ENCODE measurements at regions not wholly inside any gene's neighbourhood (a gene's known extent, or its start where the extent isn't known, plus 50 kb on each side); places are given as distances from the start of the nearest gene placed in this dataset.

DNA sequence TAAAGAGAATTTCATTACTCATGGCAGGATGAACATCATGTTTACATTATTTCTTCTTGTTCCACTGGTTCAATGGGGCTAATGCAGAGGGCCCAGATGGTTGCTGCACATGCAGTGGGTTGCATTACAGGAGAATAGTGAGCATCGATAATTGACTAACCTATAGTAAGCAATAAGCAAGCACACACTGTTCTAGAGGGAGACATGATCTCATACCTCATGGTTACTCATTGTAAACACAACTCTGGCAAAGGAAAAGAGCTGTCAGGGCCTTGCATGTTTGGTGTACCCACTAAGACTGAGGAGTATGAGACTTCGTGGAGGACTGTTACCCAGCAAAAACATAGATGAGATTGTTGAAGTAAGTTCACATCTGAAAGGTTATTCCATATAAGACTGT, 885.6 kb upstream of the VRK2 start:
- Mint-ChIP-seq H3K9me3 (ENCODE audit: unreplicated experiment) (peaks cover 6% of the 10 kb centered on the region), H3K27ac (ENCODE audit: unreplicated experiment) (no peak overlapping the region), H3K27me3 (ENCODE audit: unreplicated experiment) (peaks cover 3% of the 10 kb centered on the region), H3K36me3 (ENCODE audit: unreplicated experiment) (no peaks in the 10 kb centered on the region), H3K4me3 (ENCODE audit: unreplicated experiment) (no peak overlapping the region), H3K4me1 (ENCODE audit: unreplicated experiment) (peaks cover 6% of the 10 kb centered on the region)
- no peak for DNase-seq (ENCODE audit: extremely low spot score, unreplicated experiment)
- TF ChIP-seq, protein P1, sequence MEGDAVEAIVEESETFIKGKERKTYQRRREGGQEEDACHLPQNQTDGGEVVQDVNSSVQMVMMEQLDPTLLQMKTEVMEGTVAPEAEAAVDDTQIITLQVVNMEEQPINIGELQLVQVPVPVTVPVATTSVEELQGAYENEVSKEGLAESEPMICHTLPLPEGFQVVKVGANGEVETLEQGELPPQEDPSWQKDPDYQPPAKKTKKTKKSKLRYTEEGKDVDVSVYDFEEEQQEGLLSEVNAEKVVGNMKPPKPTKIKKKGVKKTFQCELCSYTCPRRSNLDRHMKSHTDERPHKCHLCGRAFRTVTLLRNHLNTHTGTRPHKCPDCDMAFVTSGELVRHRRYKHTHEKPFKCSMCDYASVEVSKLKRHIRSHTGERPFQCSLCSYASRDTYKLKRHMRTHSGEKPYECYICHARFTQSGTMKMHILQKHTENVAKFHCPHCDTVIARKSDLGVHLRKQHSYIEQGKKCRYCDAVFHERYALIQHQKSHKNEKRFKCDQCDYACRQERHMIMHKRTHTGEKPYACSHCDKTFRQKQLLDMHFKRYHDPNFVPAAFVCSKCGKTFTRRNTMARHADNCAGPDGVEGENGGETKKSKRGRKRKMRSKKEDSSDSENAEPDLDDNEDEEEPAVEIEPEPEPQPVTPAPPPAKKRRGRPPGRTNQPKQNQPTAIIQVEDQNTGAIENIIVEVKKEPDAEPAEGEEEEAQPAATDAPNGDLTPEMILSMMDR (IDR thresholded peaks at IDR 0.05) = no peak

DNA sequence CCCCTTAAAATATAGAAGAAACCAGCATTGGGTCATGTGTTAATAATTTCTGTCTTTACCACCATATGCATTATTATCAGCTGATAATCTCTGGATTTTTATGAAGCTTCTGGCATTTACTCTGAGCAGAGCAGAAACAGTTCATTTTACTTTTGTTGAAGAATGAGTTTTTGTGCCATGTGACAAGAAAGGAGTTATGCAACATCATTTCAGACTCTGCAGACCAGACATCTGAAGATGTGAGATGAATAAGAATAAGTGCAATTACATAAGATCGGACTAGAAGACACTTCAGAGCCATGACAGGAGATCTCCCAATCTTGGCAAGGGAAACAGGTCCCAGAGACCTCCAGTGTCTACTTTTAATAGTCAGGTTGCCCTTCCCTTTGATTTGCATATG, 869.4 kb upstream of the VRK2 start:
- Mint-ChIP-seq H3K36me3 (ENCODE audit: unreplicated experiment) (no peaks in the 10 kb centered on the region), H3K27me3 (ENCODE audit: unreplicated experiment) (no peaks in the 10 kb centered on the region), H3K4me3 (ENCODE audit: unreplicated experiment) (no peak overlapping the region), H3K9me3 (ENCODE audit: unreplicated experiment) (no peaks in the 10 kb centered on the region), H3K4me1 (ENCODE audit: unreplicated experiment) (peaks cover 23% of the 10 kb centered on the region), H3K27ac (ENCODE audit: unreplicated experiment) (no peak overlapping the region)
- no peak for DNase-seq (ENCODE audit: extremely low spot score, unreplicated experiment)
- TF ChIP-seq, protein P1 (IDR thresholded peaks at IDR 0.05) = no peak

DNA sequence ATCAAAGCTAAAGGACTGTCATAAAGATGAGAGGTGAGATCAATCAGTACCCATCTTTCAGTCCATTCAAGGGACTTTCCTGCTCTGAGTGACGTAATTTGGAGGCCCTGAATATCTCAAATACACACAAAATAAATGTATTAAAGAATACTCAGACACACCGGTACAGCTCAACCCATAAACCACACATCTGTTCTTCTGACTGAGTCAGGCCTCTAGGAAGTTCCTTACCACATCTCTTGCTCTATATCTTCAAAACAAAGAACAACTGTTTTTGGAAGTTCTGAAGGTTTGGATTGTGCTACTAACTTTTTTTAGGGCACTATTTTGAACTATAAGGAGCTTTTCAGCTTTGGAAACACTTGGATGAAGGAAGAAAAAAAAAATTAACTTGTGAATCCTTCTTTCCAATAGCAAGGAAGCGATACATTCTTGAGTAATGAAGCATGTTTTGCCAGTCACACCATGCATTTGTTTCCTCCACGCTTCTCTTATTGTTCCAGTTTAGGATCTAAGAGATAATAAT, 866.5 kb upstream of the VRK2 start:
- H3K27ac Mint-ChIP-seq (ENCODE audit: unreplicated experiment) = peak overlapping the region; percentile 50
- DNase-seq (ENCODE audit: extremely low spot score, unreplicated experiment) = no peak
- peaks cover 4% of the 10 kb centered on the region for H3K9me3 Mint-ChIP-seq (ENCODE audit: unreplicated experiment)
- H3K4me3 Mint-ChIP-seq (ENCODE audit: unreplicated experiment) = no peak overlapping the region
- H3K27me3 Mint-ChIP-seq (ENCODE audit: unreplicated experiment) = no peaks in the 10 kb centered on the region
- H3K4me1 Mint-ChIP-seq (ENCODE audit: unreplicated experiment) = peaks cover 33% of the 10 kb centered on the region
- TF ChIP-seq, protein P1 (IDR thresholded peaks at IDR 0.05) = no peak
- no peaks in the 10 kb centered on the region for H3K36me3 Mint-ChIP-seq (ENCODE audit: unreplicated experiment)

DNA sequence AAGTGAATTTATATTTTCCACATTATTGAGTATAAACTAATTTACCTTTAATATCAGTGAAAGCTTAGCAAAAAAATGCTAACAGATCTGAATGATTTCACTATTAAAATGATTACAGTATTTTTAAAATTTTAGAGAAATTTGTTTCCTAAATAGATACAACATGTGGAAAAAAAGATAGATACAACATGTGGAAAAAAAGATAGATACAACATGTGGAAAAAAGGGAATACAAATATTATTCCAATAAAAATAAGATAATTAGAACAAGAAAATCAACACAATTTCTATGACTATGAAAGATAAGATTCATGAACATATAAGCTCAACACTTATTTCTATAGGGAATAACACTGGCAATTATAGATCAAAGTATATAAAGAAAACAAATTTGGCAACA, 865.9 kb upstream of the VRK2 start:
- H3K9me3 Mint-ChIP-seq (ENCODE audit: unreplicated experiment) = peaks cover 7% of the 10 kb centered on the region
- DNase-seq (ENCODE audit: extremely low spot score, unreplicated experiment) = no peak
- no peaks in the 10 kb centered on the region for H3K36me3 Mint-ChIP-seq (ENCODE audit: unreplicated experiment)
- H3K27me3 Mint-ChIP-seq (ENCODE audit: unreplicated experiment) = no peaks in the 10 kb centered on the region
- no peak overlapping the region for H3K27ac Mint-ChIP-seq (ENCODE audit: unreplicated experiment)
- TF ChIP-seq, protein P1 (IDR thresholded peaks at IDR 0.05) = no peak
- peaks cover 33% of the 10 kb centered on the region for H3K4me1 Mint-ChIP-seq (ENCODE audit: unreplicated experiment)
- no peak overlapping the region for H3K4me3 Mint-ChIP-seq (ENCODE audit: unreplicated experiment)

DNA sequence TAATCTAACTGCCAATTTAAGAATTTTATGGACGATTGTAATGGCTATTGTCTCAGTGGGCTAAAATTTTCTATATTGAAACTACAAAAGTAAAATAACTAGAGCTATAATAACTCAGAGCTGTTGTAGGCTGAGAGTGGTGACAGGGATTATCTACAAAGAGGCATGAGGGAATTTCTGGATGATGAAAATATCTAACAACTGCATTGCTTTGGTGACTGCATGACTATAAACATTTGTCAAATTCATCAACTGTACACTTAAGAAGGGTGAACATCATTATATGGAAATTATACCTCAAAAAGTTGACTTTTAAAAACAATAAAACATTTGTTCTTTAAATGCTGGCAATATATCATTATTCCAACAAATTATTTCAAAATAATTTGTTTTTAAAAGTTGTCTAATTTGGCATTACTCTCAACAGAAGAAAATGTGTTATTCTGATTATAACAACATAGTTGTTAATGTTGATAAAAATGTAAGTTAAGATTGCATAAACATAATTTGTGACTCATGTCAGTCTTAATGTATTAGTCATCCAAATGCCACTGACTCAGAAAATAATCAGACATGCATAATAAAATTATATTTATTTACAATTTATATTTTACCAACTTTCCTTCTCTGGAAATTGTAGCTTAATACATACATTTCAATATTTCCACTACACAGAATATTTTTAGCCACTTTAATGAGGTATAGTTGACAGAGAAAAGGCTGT, 865.1 kb upstream of the VRK2 start:
- DNase-seq (ENCODE audit: extremely low spot score, unreplicated experiment) = no peak
- Mint-ChIP-seq H3K27ac (ENCODE audit: unreplicated experiment) (peak overlapping the region; percentile 32), H3K9me3 (ENCODE audit: unreplicated experiment) (peaks cover 7% of the 10 kb centered on the region), H3K27me3 (ENCODE audit: unreplicated experiment) (no peaks in the 10 kb centered on the region), H3K4me3 (ENCODE audit: unreplicated experiment) (no peak overlapping the region), H3K4me1 (ENCODE audit: unreplicated experiment) (peaks cover 33% of the 10 kb centered on the region), H3K36me3 (ENCODE audit: unreplicated experiment) (no peaks in the 10 kb centered on the region)
- TF ChIP-seq, protein P1 (IDR thresholded peaks at IDR 0.05) = no peak
